Stomach (tissue), 8 donors: ENCODE measurements at regions not wholly inside any gene's neighbourhood (a gene's known extent, or its start where the extent isn't known, plus 50 kb on each side); places are given as distances from the start of the nearest gene placed in this dataset.

ENCODE experiments used
- DNase-seq, 2 donors: peaks; one replicate each; pipeline versions ENCODE4 v3.0.0 to v3.0.0-alpha.2; 2013 to 2019
- H3K27ac ChIP-seq, 5 donors: fragments of 200-600 bp in 4 of 5; sonication (generic) in 4 of 5; one replicate each; pipeline ENCODE4 v1.5.1; 2013 to 2019; ENCODE audit warnings: mild to moderate bottlenecking in 1 of 5, moderate library complexity in 1 of 5
- H3K27me3 ChIP-seq, 3 donors: fragments of 200-600 bp; sonication (generic); one replicate each; pipeline ENCODE4 v1.5.1; 2017 to 2019; ENCODE audit warnings: mixed run types in 1 of 3
- H3K36me3 ChIP-seq, 4 donors: fragments of 200-600 bp; sonication (generic); 1 replicate in 3 of 4; 2 replicates in 1 of 4; pipeline ENCODE4 v1.5.1; 2016 to 2019
- H3K4me1 ChIP-seq, 4 donors: fragments of 200-600 bp; sonication (generic); one replicate each; pipeline ENCODE4 v1.5.1; 2016 to 2019
- H3K4me3 ChIP-seq, 4 donors: fragments of 200-600 bp; sonication (generic) in 3 of 4; one replicate each; pipeline ENCODE4 v1.5.1; 2016 to 2019; ENCODE audit warnings: mild to moderate bottlenecking in 1 of 4
- H3K9me3 ChIP-seq, 4 donors: fragments of 200-600 bp; sonication (generic); one replicate each; pipeline ENCODE4 v1.5.1; 2016 to 2019
- EP300 ChIP-seq: sonication (generic); formaldehyde crosslinking; IDR thresholded peaks from one replicate; pipeline ENCODE4 v1.6.1; 2017; ENCODE audit warnings: antibody characterized with exemption
- POLR2A ChIP-seq, 4 donors: fragments of 450-650 bp; IDR thresholded peaks; one replicate each; pipeline ENCODE4 v1.6.1; 2016; ENCODE audit warnings: antibody characterized with exemption in 4 of 4, control low read depth in 2 of 4, mild to moderate bottlenecking in 1 of 4, moderate library complexity in 1 of 4
- POLR2AphosphoS5 ChIP-seq, 3 donors: sonication (generic); formaldehyde crosslinking; IDR thresholded peaks; one replicate each; pipeline ENCODE4 v1.6.1; 2016; ENCODE audit warnings: antibody characterized with exemption in 3 of 3
- WGBS, 5 donors: extraction: QIAGEN DNeasy Blood & Tissue Kit in 3 of 5; methylation state at CpG; one replicate each; pipeline versions ENCODE4 v1.1.5 to v1.1.7; 2013 to 2018; 5-methylcytosine and 5-hydroxymethylcytosine counted together
- intact Hi-C: fragments of 100-400 bp; cut with DNase I; formaldehyde crosslinking; loops from one replicate; pipeline ENCODE4 v1.15.1; 2023; ENCODE audit warnings: low total_unique reads
- TF ChIP-seq, protein P1 (sequence below), 7 experiments: fragments of 450-650 bp in 4 of 7; fragments of 200-600 bp in 3 of 7; sonication (generic) in 3 of 7; IDR thresholded peaks; one replicate each; pipeline ENCODE4 v1.5.1; 2016 to 2019; ENCODE audit warnings: antibody characterized with exemption in 7 of 7, control low read depth in 2 of 7, mild to moderate bottlenecking in 1 of 7
- donor health status: healthy with polysubstance abuse.
- donor health status: Bipolar disorder and iron deficiency.
- donor health status: healthy.

DNA sequence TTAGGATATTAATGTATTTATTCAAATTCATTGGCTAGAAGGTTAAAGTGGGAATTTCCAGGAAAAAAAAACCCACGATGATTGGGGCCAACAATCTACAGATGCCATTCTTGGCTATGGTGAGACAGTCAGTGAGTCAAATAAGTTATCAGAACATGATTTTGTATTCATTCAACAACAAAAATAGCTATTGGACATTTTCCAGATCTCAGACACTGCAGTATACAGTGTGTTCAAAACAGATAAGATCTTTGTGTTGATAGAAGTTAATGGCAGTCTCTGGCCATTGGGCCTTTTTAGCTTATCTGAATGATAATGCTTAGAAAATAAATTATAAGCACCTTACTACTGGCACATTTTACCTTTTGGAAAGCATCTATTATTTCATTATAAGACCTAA, 547.7 kb downstream of the MAT2B start:
- 36 to 52% (median 45%) methylated on average over 1 of the region's 1 CpG for WGBS, 5 donors

DNA sequence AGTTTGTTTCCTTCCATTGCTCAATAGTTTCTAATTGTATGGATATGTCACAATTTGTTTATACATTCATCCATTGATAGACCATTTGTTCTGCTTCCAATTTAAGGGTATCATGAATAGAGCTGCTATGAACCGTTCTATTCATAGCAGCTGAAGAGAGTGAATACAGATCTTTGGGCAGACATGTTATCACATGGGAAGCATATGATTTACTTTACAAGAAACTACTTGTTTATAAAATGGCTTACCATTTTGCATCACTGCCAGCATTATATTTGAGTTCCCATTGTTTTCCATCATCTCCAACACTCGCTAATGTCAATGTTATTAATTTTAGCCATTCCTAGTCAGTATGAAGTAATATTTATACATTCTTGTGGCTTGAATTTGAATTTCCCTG, 549.0 kb downstream of the MAT2B start:
- WGBS, 5 donors, result 55 to 77% (median 65%) methylated on average over 2 of the region's 2 CpGs
- TF ChIP-seq EP300, result no peak
- Histone ChIP-seq H3K4me3 (no peak overlapping the region), H3K36me3 (no peaks in the 10 kb centered on the region), H3K27ac (no peak overlapping the region), H3K27me3 (no peaks in the 10 kb centered on the region), H3K4me1 (no peaks in the 10 kb centered on the region), H3K9me3 (no peaks in the 10 kb centered on the region)
- intact Hi-C loops, result no loop called here
- peak in 1 of 2 donors; percentile 5 for DNase-seq

More for the DNA sequence above, 547.7 kb downstream of the MAT2B start:
- TF ChIP-seq, protein P1, sequence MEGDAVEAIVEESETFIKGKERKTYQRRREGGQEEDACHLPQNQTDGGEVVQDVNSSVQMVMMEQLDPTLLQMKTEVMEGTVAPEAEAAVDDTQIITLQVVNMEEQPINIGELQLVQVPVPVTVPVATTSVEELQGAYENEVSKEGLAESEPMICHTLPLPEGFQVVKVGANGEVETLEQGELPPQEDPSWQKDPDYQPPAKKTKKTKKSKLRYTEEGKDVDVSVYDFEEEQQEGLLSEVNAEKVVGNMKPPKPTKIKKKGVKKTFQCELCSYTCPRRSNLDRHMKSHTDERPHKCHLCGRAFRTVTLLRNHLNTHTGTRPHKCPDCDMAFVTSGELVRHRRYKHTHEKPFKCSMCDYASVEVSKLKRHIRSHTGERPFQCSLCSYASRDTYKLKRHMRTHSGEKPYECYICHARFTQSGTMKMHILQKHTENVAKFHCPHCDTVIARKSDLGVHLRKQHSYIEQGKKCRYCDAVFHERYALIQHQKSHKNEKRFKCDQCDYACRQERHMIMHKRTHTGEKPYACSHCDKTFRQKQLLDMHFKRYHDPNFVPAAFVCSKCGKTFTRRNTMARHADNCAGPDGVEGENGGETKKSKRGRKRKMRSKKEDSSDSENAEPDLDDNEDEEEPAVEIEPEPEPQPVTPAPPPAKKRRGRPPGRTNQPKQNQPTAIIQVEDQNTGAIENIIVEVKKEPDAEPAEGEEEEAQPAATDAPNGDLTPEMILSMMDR (IDR thresholded peaks at IDR 0.05), result no peak
- TF ChIP-seq POLR2A (IDR thresholded peaks at IDR 0.05) (no peak), POLR2AphosphoS5 (IDR thresholded peaks at IDR 0.05) (no peak), EP300 (no peak)
- Histone ChIP-seq H3K27me3 (no peaks in the 10 kb centered on the region), H3K36me3 (no peaks in the 10 kb centered on the region), H3K4me1 (no peaks in the 10 kb centered on the region), H3K9me3 (no peaks in the 10 kb centered on the region), H3K27ac (no peak overlapping the region), H3K4me3 (no peak overlapping the region)
- intact Hi-C loops, result no loop called here
- DNase-seq, result no peak

DNA sequence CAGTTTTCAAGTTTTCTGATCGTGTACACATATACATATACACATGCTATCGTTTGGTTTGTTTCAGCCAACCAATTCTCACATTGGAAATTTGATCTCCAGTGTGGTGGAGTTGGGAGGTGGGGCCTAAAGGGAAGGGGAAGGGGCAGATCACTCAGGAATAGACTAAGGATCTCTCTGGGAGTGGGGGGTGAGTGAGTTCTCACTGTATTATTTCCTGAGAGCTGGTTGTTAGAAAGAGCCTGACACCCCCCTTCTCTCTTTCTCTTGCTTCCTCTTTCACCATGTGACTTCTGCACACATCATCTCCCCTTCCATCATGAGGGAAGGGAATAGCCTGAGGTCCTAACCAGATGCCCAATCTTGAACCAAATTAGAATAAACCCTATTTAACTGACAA, 551.7 kb downstream of the MAT2B start:
- Histone ChIP-seq H3K27ac (no peak overlapping the region), H3K9me3 (no peaks in the 10 kb centered on the region), H3K36me3 (no peaks in the 10 kb centered on the region), H3K4me3 (no peak overlapping the region), H3K4me1 (no peaks in the 10 kb centered on the region), H3K27me3 (no peaks in the 10 kb centered on the region)
- no peak for DNase-seq
- intact Hi-C loops, result no loop called here
- TF ChIP-seq, protein P1 (IDR thresholded peaks at IDR 0.05), result no peak
- TF ChIP-seq POLR2A (IDR thresholded peaks at IDR 0.05) (no peak), EP300 (no peak), POLR2AphosphoS5 (IDR thresholded peaks at IDR 0.05) (no peak)
- WGBS, 5 donors, result 83 to 87% (median 84%) methylated on average over 2 of the region's 2 CpGs

DNA sequence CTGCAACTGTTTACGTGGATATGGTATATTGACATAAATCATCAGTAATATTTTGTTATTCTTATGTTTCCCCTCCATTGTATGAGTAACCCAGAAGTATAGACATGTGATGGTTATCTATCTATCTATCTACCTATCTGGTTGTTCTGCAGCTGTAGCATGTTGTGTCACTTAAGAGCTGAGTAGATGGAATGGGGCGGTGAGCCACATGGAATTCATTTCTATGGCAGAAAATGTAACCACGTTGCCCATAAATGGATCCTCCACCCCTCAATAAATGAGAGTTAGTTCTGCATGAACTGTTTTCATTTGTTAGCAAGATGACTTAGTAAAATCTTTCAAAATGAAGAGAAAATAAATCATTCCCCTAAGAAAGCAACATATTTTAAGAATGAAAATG, 553.2 kb downstream of the MAT2B start:
- no peak for DNase-seq
- Histone ChIP-seq H3K27ac (no peak overlapping the region), H3K4me1 (no peaks in the 10 kb centered on the region), H3K9me3 (no peaks in the 10 kb centered on the region), H3K27me3 (no peaks in the 10 kb centered on the region), H3K36me3 (no peaks in the 10 kb centered on the region), H3K4me3 (no peak overlapping the region)
- no peak for TF ChIP-seq POLR2AphosphoS5 (IDR thresholded peaks at IDR 0.05)
- TF ChIP-seq, protein P1 (IDR thresholded peaks at IDR 0.05), result no peak
- no peak for TF ChIP-seq POLR2A (IDR thresholded peaks at IDR 0.05)
- TF ChIP-seq EP300, result no peak
- WGBS, 5 donors, result 77 to 88% (median 80%) methylated on average over 3 of the region's 3 CpGs
- intact Hi-C loops, result no loop called here

DNA sequence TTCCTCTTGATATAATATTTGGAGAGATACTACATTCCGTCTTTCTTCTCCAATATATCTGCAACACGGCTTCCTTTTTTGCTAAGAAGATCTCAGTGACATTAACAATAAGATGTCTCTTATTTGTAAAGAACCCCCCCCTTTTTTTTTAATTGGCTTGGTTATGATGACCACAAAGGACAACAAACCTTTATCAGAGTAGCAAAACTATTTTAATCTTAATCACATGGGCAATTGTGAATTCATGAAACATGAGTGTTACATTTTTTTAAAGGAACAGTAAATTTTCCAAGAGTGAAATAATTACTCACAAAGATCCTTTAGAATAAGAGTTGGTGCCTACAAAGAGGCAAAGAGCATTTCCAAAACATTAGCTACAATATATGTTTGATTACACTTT, 554.1 kb downstream of the MAT2B start:
- H3K27ac ChIP-seq, result no peak overlapping the region

More for the DNA sequence above, 554.1 kb downstream of the MAT2B start:
- H3K27me3 ChIP-seq, result no peaks in the 10 kb centered on the region
- H3K9me3 ChIP-seq, result no peaks in the 10 kb centered on the region
- no peaks in the 10 kb centered on the region for H3K4me1 ChIP-seq
- intact Hi-C loops, result no loop called here
- no peak overlapping the region for H3K4me3 ChIP-seq
- TF ChIP-seq, protein P1 (IDR thresholded peaks at IDR 0.05), result no peak
- TF ChIP-seq EP300, result no peak
- no peak for TF ChIP-seq POLR2A (IDR thresholded peaks at IDR 0.05)
- TF ChIP-seq POLR2AphosphoS5 (IDR thresholded peaks at IDR 0.05), result no peak
- H3K36me3 ChIP-seq, result no peaks in the 10 kb centered on the region
- 72 to 89% (median 75%) methylated on average over 2 of the region's 2 CpGs for WGBS, 5 donors
- DNase-seq, result no peak
